AG09309 (cell line): ENCODE measurements at regions not wholly inside any gene's neighbourhood (a gene's known extent, or its start where the extent isn't known, plus 50 kb on each side); places are given as distances from the start of the nearest gene placed in this dataset.

Source experiments
- DNase-seq: peaks from one replicate; pipeline ENCODE4 v3.0.0-alpha.2; 2010; ENCODE audit warnings: low read depth
- H3K4me3 ChIP-seq: 2 replicates; pipeline ENCODE4 v1.5.1; 2011; ENCODE audit warnings: mild to moderate bottlenecking, low read depth, low read length, moderate library complexity; ENCODE audit not compliant: control insufficient read depth
- CTCF ChIP-seq: IDR thresholded peaks from 2 replicates; pipeline ENCODE4 v1.5.1; 2011; ENCODE audit warnings: mild to moderate bottlenecking, low read depth, low read length, inconsistent platforms; ENCODE audit not compliant: insufficient read depth, control insufficient read depth; ENCODE audit errors: missing control alignments

GRCh38 chr11:122524898-122525297 lies 130.6 kb upstream of the UBASH3B start:
- no peak for DNase-seq
- no peak for TF ChIP-seq CTCF
- H3K4me3 ChIP-seq = no peak overlapping the region

GRCh38 chr11:122523846-122524805 lies 131.4 kb upstream of the UBASH3B start:
- DNase-seq = peak; percentile 25
- H3K4me3 ChIP-seq = no peak overlapping the region
- no peak for TF ChIP-seq CTCF

GRCh38 chr11:122521626-122522025 lies 133.9 kb upstream of the UBASH3B start:
- DNase-seq = no peak
- H3K4me3 ChIP-seq = no peak overlapping the region
- no peak for TF ChIP-seq CTCF

- no peak for DNase-seq
- TF ChIP-seq CTCF = no peak
Measured at GRCh38 chr11:122517403-122518379, 137.8 kb upstream of the UBASH3B start.

GRCh38 chr11:122516686-122517085 lies 138.8 kb upstream of the UBASH3B start:
- no peak overlapping the region for H3K4me3 ChIP-seq
- TF ChIP-seq CTCF = no peak
- no peak for DNase-seq

More at GRCh38 chr11:122517403-122518379, 137.8 kb upstream of the UBASH3B start:
- H3K4me3 ChIP-seq = no peak overlapping the region

- DNase-seq = no peak
- H3K4me3 ChIP-seq = no peak overlapping the region
- no peak for TF ChIP-seq CTCF
Measured at GRCh38 chr11:122513997-122514396, 141.5 kb upstream of the UBASH3B start.
